ENCODE measurements at regions not wholly inside any gene's neighbourhood (a gene's known extent, or its start where the extent isn't known, plus 50 kb on each side); places are given as distances from the start of the nearest gene placed in this dataset.

- TF ChIP-seq, protein P1, sequence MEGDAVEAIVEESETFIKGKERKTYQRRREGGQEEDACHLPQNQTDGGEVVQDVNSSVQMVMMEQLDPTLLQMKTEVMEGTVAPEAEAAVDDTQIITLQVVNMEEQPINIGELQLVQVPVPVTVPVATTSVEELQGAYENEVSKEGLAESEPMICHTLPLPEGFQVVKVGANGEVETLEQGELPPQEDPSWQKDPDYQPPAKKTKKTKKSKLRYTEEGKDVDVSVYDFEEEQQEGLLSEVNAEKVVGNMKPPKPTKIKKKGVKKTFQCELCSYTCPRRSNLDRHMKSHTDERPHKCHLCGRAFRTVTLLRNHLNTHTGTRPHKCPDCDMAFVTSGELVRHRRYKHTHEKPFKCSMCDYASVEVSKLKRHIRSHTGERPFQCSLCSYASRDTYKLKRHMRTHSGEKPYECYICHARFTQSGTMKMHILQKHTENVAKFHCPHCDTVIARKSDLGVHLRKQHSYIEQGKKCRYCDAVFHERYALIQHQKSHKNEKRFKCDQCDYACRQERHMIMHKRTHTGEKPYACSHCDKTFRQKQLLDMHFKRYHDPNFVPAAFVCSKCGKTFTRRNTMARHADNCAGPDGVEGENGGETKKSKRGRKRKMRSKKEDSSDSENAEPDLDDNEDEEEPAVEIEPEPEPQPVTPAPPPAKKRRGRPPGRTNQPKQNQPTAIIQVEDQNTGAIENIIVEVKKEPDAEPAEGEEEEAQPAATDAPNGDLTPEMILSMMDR (IDR thresholded peaks at IDR 0.05), result no peak
- TF ChIP-seq POLR2A (IDR thresholded peaks at IDR 0.05) (no peak), EP300 (IDR thresholded peaks at IDR 0.05) (no peak), POLR2AphosphoS5 (IDR thresholded peaks at IDR 0.05) (no peak)
Measured at GRCh38 chr13:82693607-82694006, 1188.7 kb downstream of the SLITRK1 start.

All from gastroesophageal sphincter (tissue), 3 donors.